Osteocyte (in vitro differentiated cells): ENCODE measurements at regions not wholly inside any gene's neighbourhood (a gene's known extent, or its start where the extent isn't known, plus 50 kb on each side); places are given as distances from the start of the nearest gene placed in this dataset.

Experiments
- DNase-seq: peaks from one replicate; pipeline ENCODE4 v3.0.0; 2021; ENCODE audit warnings: mixed read lengths; ENCODE audit not compliant: unreplicated experiment; ENCODE audit errors: extremely low spot score
- H3K27ac Mint-ChIP-seq: one replicate; pipeline ENCODE4 v1.8.0; 2021; ENCODE audit warnings: mild to moderate bottlenecking, mixed read lengths; ENCODE audit not compliant: unreplicated experiment
- H3K27me3 Mint-ChIP-seq: one replicate; pipeline ENCODE4 v1.8.0; 2021; ENCODE audit warnings: mixed read lengths; ENCODE audit not compliant: unreplicated experiment
- H3K36me3 Mint-ChIP-seq: one replicate; pipeline ENCODE4 v1.8.0; 2021; ENCODE audit warnings: mixed read lengths; ENCODE audit not compliant: unreplicated experiment
- H3K4me1 Mint-ChIP-seq: one replicate; pipeline ENCODE4 v1.8.0; 2021; ENCODE audit warnings: mixed read lengths; ENCODE audit not compliant: unreplicated experiment
- H3K4me3 Mint-ChIP-seq: one replicate; pipeline ENCODE4 v1.8.0; 2021; ENCODE audit warnings: mild to moderate bottlenecking, moderate library complexity, mixed read lengths; ENCODE audit not compliant: unreplicated experiment
- H3K9me3 Mint-ChIP-seq: one replicate; pipeline ENCODE4 v1.8.0; 2021; ENCODE audit warnings: mixed read lengths; ENCODE audit not compliant: unreplicated experiment
- CTCF ChIP-seq: fragments of 200-600 bp; sonication (generic); IDR thresholded peaks from 2 replicates; pipeline ENCODE4 v1.5.0; 2021; ENCODE audit warnings: antibody characterized with exemption, mild to moderate bottlenecking, moderate library complexity

GRCh38 chr5:36756848-36757247 lies 119.7 kb upstream of the NIPBL start:
- Mint-ChIP-seq H3K4me3 (no peak overlapping the region), H3K27ac (no peak overlapping the region), H3K27me3 (peaks cover 50% of the 10 kb centered on the region), H3K9me3 (no peaks in the 10 kb centered on the region), H3K36me3 (no peaks in the 10 kb centered on the region), H3K4me1 (no peaks in the 10 kb centered on the region)
- TF ChIP-seq CTCF, result no peak
- DNase-seq, result no peak

- Mint-ChIP-seq H3K9me3 (no peaks in the 10 kb centered on the region), H3K27me3 (peaks cover 51% of the 10 kb centered on the region), H3K36me3 (no peaks in the 10 kb centered on the region), H3K4me1 (no peaks in the 10 kb centered on the region), H3K27ac (no peak overlapping the region), H3K4me3 (no peak overlapping the region)
- TF ChIP-seq CTCF, result no peak
- DNase-seq, result no peak
These were observed 117.5 kb upstream of the NIPBL start for GRCh38 chr5:36759117-36759516.

- Mint-ChIP-seq H3K36me3 (no peaks in the 10 kb centered on the region), H3K9me3 (peaks cover 13% of the 10 kb centered on the region), H3K4me1 (no peaks in the 10 kb centered on the region), H3K27me3 (peaks cover 44% of the 10 kb centered on the region), H3K27ac (no peak overlapping the region), H3K4me3 (no peak overlapping the region)
- DNase-seq, result no peak
- TF ChIP-seq CTCF, result no peak
These were observed 113.1 kb upstream of the NIPBL start for GRCh38 chr5:36763454-36763853.

GRCh38 chr5:36765876-36766275 lies 110.7 kb upstream of the NIPBL start:
- H3K36me3 Mint-ChIP-seq, result no peaks in the 10 kb centered on the region
- H3K4me3 Mint-ChIP-seq, result no peak overlapping the region
- no peak for TF ChIP-seq CTCF
- no peak overlapping the region for H3K27ac Mint-ChIP-seq
- peaks cover 14% of the 10 kb centered on the region for H3K9me3 Mint-ChIP-seq
- H3K27me3 Mint-ChIP-seq, result peaks cover 45% of the 10 kb centered on the region
- H3K4me1 Mint-ChIP-seq, result no peaks in the 10 kb centered on the region
- DNase-seq, result no peak

- no peak overlapping the region for H3K4me3 Mint-ChIP-seq
- no peaks in the 10 kb centered on the region for H3K36me3 Mint-ChIP-seq
- H3K27me3 Mint-ChIP-seq, result peaks cover 42% of the 10 kb centered on the region
- peaks cover 14% of the 10 kb centered on the region for H3K9me3 Mint-ChIP-seq
- no peak overlapping the region for H3K27ac Mint-ChIP-seq
- TF ChIP-seq CTCF, result no peak
- DNase-seq, result no peak
- no peaks in the 10 kb centered on the region for H3K4me1 Mint-ChIP-seq
These were observed 109.6 kb upstream of the NIPBL start for GRCh38 chr5:36766981-36767380.
